Left kidney (tissue), 1 donor: ENCODE measurements at regions not wholly inside any gene's neighbourhood (a gene's known extent, or its start where the extent isn't known, plus 50 kb on each side); places are given as distances from the start of the nearest gene placed in this dataset.

Experiments
- DNase-seq: peaks from one replicate; pipeline ENCODE4 v3.0.0-alpha.2; 2013

GRCh38 chr14:87879389-87879788, 113.6 kb downstream of the GALC start:
- no peak for DNase-seq

GRCh38 chr14:87878959-87879358, 114.0 kb downstream of the GALC start:
- DNase-seq, result no peak

GRCh38 chr14:87877877-87878276, 115.1 kb downstream of the GALC start:
- no peak for DNase-seq

GRCh38 chr14:87874676-87875075, 118.3 kb downstream of the GALC start:
- no peak for DNase-seq

GRCh38 chr14:87873741-87874140, 119.2 kb downstream of the GALC start:
- DNase-seq, result no peak

GRCh38 chr14:87869619-87870583, 123.1 kb downstream of the GALC start:
- DNase-seq, result no peak

- no peak for DNase-seq
Observed at GRCh38 chr14:87868920-87869319, 124.1 kb downstream of the GALC start.

GRCh38 chr14:87866116-87866515, 126.9 kb downstream of the GALC start:
- no peak for DNase-seq

- no peak for DNase-seq
Observed at GRCh38 chr14:87864356-87865270, 128.4 kb downstream of the GALC start.

GRCh38 chr14:87863047-87863446, 129.9 kb downstream of the GALC start:
- no peak for DNase-seq

- no peak for DNase-seq
Observed at GRCh38 chr14:87852107-87852506, 140.9 kb downstream of the GALC start.

- no peak for DNase-seq
Observed at GRCh38 chr14:87851190-87851589, 141.8 kb downstream of the GALC start.

GRCh38 chr14:87847216-87847755, 145.7 kb downstream of the GALC start:
- no peak for DNase-seq

GRCh38 chr14:87840906-87841305, 152.1 kb downstream of the GALC start:
- no peak for DNase-seq

GRCh38 chr14:87838931-87839330, 154.1 kb downstream of the GALC start:
- DNase-seq, result no peak

GRCh38 chr14:87837296-87837695, 155.7 kb downstream of the GALC start:
- peak; percentile 36 for DNase-seq

GRCh38 chr14:87834594-87834993, 158.4 kb downstream of the GALC start:
- no peak for DNase-seq

- DNase-seq, result no peak
Observed at GRCh38 chr14:87833026-87833425, 160.0 kb downstream of the GALC start.

GRCh38 chr14:87830443-87831096, 162.4 kb downstream of the GALC start:
- DNase-seq, result no peak

- no peak for DNase-seq
Observed at GRCh38 chr14:87829543-87829942, 163.4 kb downstream of the GALC start.

GRCh38 chr14:87824266-87824665, 168.7 kb downstream of the GALC start:
- DNase-seq, result no peak

GRCh38 chr14:87816416-87816815, 176.6 kb downstream of the GALC start:
- DNase-seq, result no peak
